ENCODE measurements at regions not wholly inside any gene's neighbourhood (a gene's known extent, or its start where the extent isn't known, plus 50 kb on each side); places are given as distances from the start of the nearest gene placed in this dataset.

DNA sequence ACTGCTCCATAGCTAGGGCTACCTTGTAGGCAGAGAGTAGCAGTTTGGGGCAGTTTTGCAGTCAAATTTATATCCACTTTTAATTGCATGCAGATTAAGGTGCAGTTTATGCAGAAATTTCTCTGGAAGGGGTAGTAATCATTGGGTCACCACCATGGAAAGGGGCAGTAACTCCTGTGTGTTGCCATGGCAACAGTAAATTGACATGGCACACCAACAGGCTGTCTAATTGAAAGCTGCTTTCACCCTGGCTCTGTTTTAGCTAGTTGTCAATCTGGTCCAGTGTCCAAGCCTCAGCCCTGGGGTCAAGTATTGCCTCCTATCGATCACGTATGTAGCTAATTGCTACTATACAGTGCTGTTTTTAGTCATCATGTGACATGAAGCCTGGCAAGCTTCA lies 786.1 kb upstream of the CNTN5 start:
- TF ChIP-seq, protein P1, sequence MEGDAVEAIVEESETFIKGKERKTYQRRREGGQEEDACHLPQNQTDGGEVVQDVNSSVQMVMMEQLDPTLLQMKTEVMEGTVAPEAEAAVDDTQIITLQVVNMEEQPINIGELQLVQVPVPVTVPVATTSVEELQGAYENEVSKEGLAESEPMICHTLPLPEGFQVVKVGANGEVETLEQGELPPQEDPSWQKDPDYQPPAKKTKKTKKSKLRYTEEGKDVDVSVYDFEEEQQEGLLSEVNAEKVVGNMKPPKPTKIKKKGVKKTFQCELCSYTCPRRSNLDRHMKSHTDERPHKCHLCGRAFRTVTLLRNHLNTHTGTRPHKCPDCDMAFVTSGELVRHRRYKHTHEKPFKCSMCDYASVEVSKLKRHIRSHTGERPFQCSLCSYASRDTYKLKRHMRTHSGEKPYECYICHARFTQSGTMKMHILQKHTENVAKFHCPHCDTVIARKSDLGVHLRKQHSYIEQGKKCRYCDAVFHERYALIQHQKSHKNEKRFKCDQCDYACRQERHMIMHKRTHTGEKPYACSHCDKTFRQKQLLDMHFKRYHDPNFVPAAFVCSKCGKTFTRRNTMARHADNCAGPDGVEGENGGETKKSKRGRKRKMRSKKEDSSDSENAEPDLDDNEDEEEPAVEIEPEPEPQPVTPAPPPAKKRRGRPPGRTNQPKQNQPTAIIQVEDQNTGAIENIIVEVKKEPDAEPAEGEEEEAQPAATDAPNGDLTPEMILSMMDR (IDR thresholded peaks at IDR 0.05): no peak

DNA sequence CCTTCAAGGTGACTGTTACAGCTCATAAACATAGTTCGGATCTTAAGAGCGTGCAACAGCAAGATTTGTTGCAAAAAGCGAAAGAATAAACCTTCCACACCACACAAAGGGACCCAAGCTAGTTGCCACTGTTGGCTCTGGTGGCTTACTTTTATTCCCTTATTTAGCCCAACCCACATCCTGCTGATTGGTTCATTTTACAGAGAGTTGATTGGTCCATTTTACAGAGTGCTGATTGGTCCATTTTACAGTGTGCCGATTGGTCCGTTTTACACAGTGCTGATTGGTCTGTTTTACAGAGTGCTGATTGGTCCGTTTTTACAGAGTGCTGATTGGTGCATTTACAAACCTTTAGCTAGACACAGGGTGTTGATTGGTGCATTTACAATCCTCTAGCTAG lies 776.9 kb upstream of the CNTN5 start:
- TF ChIP-seq, protein P1 (IDR thresholded peaks at IDR 0.05): no peak

DNA sequence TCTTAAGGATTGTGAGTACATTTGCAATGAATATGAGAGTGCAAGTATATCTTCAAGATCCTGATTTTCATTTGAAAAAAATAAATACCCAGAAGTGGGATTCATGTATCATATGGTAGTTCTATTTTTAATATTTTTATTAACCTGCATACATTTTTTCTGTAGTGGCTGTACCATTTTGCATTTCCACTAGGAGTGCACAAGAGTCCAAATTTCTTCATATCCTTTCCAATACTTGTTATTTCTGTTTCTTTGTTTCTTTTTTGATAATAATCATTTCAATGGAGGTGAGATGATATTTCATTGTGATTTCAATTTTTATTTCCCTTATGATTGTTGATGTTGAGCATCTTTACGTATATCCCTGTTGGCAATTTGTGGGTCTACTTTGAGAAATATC lies 759.8 kb upstream of the CNTN5 start:
- TF ChIP-seq, protein P1 (IDR thresholded peaks at IDR 0.05): peak; percentile 41

DNA sequence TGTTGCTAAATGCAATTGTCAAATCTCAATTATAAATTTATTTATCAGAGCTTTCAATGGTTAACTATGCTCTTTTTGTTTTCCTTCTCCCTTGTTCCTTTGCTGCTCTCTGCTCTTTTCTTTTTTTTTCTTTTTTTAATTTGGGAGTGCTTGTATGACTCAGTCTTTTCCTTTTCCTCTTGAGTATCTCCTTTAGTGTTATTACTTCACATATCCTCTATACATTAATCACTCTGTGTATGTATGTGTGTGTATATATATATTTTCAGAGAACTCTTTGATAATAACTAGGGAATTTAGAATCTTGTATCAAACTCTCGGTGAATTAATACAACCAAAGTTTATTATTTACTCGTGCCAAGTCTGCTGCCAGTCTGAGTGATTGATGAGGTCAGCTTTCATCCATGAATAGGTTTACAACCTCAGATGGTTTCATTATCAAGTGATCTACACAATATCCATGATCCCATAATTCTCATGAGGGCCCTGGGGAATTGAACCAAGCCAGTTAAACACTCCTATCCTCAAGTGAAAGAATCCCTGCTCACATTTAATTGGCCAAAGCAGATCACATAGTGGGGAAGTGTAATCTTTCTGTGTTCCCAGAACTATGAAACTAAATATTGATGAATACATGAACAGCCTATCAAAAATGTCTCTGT lies 743.4 kb upstream of the CNTN5 start:
- TF ChIP-seq, protein P1 (IDR thresholded peaks at IDR 0.05): no peak

DNA sequence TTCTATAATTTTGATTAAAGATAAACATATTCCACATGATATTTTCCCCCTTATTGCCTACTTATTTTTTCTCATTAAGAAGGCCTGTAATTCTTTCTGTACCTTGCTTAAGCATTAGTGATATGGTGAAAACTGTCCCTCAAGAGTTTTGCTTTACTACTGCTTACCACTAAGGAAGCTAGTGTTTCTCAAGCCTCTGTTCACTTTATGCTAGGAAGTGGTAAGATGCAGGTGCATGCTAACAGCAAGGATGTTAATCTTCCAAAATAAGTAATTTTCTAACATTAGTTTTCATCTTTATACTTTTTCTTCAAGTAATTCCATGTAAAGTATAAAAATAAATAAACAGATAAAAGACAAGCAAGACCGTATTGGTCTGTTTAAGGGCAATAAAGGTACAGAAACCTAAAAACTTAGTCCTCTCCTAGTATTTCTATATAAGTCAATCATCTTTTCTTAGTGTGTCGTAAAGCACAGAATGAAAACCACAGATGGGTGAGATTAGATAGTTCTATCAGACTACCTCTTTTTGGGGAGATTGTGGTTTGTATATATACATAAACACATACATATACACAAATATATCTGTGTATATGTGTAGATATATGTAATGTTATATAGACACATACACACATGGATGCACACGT lies 731.0 kb upstream of the CNTN5 start:
- TF ChIP-seq, protein P1 (IDR thresholded peaks at IDR 0.05): no peak

DNA sequence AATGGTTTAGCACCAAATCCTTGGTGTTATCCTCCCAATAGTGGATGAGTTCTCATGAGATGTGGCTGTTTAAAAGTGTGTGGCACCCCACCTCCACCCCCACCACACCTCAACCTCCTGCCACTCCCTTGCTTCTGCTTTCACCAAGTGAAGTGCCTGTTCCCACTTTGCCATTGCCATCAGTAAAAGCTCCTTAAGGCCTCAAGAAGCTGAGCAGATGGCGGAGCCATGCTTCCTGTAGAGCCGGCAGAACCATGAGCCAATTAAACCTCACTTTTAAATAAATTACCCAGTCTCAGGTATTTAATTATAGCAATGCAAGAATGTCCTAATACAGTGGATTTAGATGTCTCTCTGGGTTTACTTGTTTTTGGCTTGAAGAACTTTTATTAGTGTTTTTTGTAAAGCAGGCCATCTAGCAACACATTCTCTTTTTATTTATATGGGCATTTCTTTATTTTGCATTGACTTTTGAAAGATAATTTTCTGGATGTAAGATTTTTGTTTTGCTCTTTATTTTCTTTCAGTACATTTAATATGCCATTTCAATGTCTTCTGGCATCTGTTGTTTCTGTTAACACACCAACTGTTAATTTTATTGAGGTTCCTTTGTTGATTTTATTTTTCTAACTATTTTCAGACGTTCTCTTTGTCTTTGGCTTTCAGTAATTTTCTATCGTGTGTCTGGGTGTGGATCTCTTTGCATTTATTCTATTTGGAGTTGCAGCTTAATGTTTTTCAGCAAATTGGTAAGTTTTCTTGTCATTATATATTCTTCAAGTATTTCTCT lies 724.5 kb upstream of the CNTN5 start:
- TF ChIP-seq, protein P1 (IDR thresholded peaks at IDR 0.05): no peak

DNA sequence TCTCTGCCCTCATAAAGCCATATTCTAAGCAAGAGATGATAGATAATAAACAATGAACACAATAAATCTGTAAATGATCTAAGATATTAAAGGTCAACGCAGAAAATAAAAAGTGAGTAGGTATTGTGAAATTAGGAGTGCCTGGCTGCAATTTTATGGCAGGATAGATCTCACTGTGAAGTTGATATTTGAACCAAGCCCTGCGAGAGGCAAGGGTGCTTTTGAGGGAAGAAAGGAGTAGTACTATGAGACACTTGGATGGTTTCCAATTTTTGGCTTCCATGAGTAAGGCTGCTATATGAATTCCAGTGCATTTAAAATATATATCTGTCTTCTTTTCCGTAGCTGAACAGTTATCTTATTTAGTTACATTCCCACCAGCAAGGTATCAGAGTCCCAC lies 720.0 kb upstream of the CNTN5 start:
- TF ChIP-seq, protein P1 (IDR thresholded peaks at IDR 0.05): no peak
